Activated CD8-positive, alpha-beta T cell treated with anti-CD3 and anti-CD28 coated beads, Interleukin-2, amount 10 ng/mL, durations not matched to agents 7 days and 5 days (primary cell): ENCODE measurements at regions not wholly inside any gene's neighbourhood (a gene's known extent, or its start where the extent isn't known, plus 50 kb on each side); places are given as distances from the start of the nearest gene placed in this dataset.
A peak's percentile ranks its signal among the peaks of the same experiment; 100 is the strongest.
"Not testable (repeated sequence)": the region's sequence is repeated elsewhere in the genome, so short reads cannot be mapped to it uniquely, and the experiment has no call there.

ENCODE experiments used
- ATAC-seq: fragments of 150-1000 bp; cut with Tn5 transposase; one replicate; pipeline ENCODE4 v1.10.0; 2021; ENCODE audit warnings: moderate library complexity
- CTCF ChIA-PET: fragments of 350-600 bp; sonication (Branson Sonifier 250); formaldehyde crosslinking; loops from one replicate; lab custom pipeline; 2021; ENCODE audit warnings: antibody characterized with exemption; lab: Charles Lee
- POLR2A ChIA-PET: fragments of 350-600 bp; sonication (Branson Sonifier 250); formaldehyde crosslinking; loops from one replicate; lab custom pipeline; 2021; ENCODE audit warnings: antibody characterized with exemption; lab: Charles Lee
- DNase-seq: peaks from one replicate; pipeline ENCODE4 v3.0.0-alpha.2; 2020
- H3K27ac Mint-ChIP-seq: one replicate; pipeline ENCODE4 v1.8.0; 2021; ENCODE audit warnings: mild to moderate bottlenecking, mixed read lengths
- H3K27me3 Mint-ChIP-seq: one replicate; pipeline ENCODE4 v1.8.0; 2021; ENCODE audit warnings: low read depth, mixed read lengths
- H3K36me3 Mint-ChIP-seq: one replicate; pipeline ENCODE4 v1.8.0; 2021; ENCODE audit warnings: low read depth, mixed read lengths
- H3K4me1 Mint-ChIP-seq: one replicate; pipeline ENCODE4 v1.8.0; 2021; ENCODE audit warnings: low read depth, mixed read lengths
- H3K4me3 Mint-ChIP-seq: one replicate; pipeline ENCODE4 v1.8.0; 2021; ENCODE audit warnings: mild to moderate bottlenecking, mixed read lengths
- H3K9me3 Mint-ChIP-seq: one replicate; pipeline ENCODE4 v1.8.0; 2022; ENCODE audit warnings: mixed read lengths; ENCODE audit not compliant: insufficient read depth

- Mint-ChIP-seq H3K27me3 (no peaks in the 10 kb centered on the region), H3K36me3 (no peaks in the 10 kb centered on the region), H3K4me1 (no peaks in the 10 kb centered on the region), H3K27ac (no peak overlapping the region), H3K4me3 (no peak overlapping the region), H3K9me3 (no peaks in the 10 kb centered on the region)
- POLR2A ChIA-PET: no interaction called here
- DNase-seq: no peak
- CTCF ChIA-PET: no interaction called here
- no peak for ATAC-seq
Measured at GRCh38 chrX:63581906-63582305, 203.1 kb downstream of the ARHGEF9 start.

GRCh38 chrX:63581398-63581797 lies 203.6 kb downstream of the ARHGEF9 start:
- H3K4me3 Mint-ChIP-seq: no peak overlapping the region
- no peaks in the 10 kb centered on the region for H3K4me1 Mint-ChIP-seq
- POLR2A ChIA-PET: no interaction called here
- no peak overlapping the region for H3K27ac Mint-ChIP-seq
- H3K27me3 Mint-ChIP-seq: no peaks in the 10 kb centered on the region
- CTCF ChIA-PET: no interaction called here
- no peaks in the 10 kb centered on the region for H3K9me3 Mint-ChIP-seq
- ATAC-seq (no peak), DNase-seq (no peak)
- no peaks in the 10 kb centered on the region for H3K36me3 Mint-ChIP-seq

- H3K4me3 Mint-ChIP-seq: no peak overlapping the region
- no peaks in the 10 kb centered on the region for H3K9me3 Mint-ChIP-seq
- no peak overlapping the region for H3K27ac Mint-ChIP-seq
- no peaks in the 10 kb centered on the region for H3K4me1 Mint-ChIP-seq
- POLR2A ChIA-PET: no interaction called here
- no peaks in the 10 kb centered on the region for H3K27me3 Mint-ChIP-seq
- no peak for DNase-seq
- no peaks in the 10 kb centered on the region for H3K36me3 Mint-ChIP-seq
- no peak for ATAC-seq
- CTCF ChIA-PET: no interaction called here
Measured at GRCh38 chrX:63576533-63576932, 208.5 kb downstream of the ARHGEF9 start.

- H3K9me3 Mint-ChIP-seq, H3K4me3 Mint-ChIP-seq, POLR2A ChIA-PET, H3K4me1 Mint-ChIP-seq, H3K36me3 Mint-ChIP-seq, ATAC-seq, H3K27me3 Mint-ChIP-seq, H3K27ac Mint-ChIP-seq, CTCF ChIA-PET, DNase-seq: not testable (repeated sequence)
Measured at GRCh38 chrX:63575700-63576099, 209.3 kb downstream of the ARHGEF9 start.

- no peak for DNase-seq
- no peaks in the 10 kb centered on the region for H3K36me3 Mint-ChIP-seq
- no peaks in the 10 kb centered on the region for H3K4me1 Mint-ChIP-seq
- H3K27ac Mint-ChIP-seq: no peak overlapping the region
- H3K4me3 Mint-ChIP-seq: no peak overlapping the region
- no peaks in the 10 kb centered on the region for H3K27me3 Mint-ChIP-seq
- no peaks in the 10 kb centered on the region for H3K9me3 Mint-ChIP-seq
- no peak for ATAC-seq
- POLR2A ChIA-PET: no interaction called here
- CTCF ChIA-PET: no interaction called here
Measured at GRCh38 chrX:63566856-63567255, 215.7 kb upstream of the SPIN4 start.

- peak overlapping the region; percentile 97 for H3K4me3 Mint-ChIP-seq
- DNase-seq: no peak
- peaks cover 7% of the 10 kb centered on the region for H3K4me1 Mint-ChIP-seq
- no peak for ATAC-seq
- H3K36me3 Mint-ChIP-seq: peaks cover 10% of the 10 kb centered on the region
- POLR2A ChIA-PET: interaction anchor here (0.9 kb wide), 1 partner anchor 192 kb away, joined by 3 read pairs; no protein-coding TSS in a partner anchor
- H3K9me3 Mint-ChIP-seq: no peaks in the 10 kb centered on the region
- H3K27ac Mint-ChIP-seq: no peak overlapping the region
- no peaks in the 10 kb centered on the region for H3K27me3 Mint-ChIP-seq
- CTCF ChIA-PET: interaction anchor here (1.2 kb wide), 1 partner anchor 125 kb away, joined by 3 read pairs; no protein-coding TSS in a partner anchor
Measured at GRCh38 chrX:63561425-63561824, 210.3 kb upstream of the SPIN4 start.

- Mint-ChIP-seq H3K4me1 (peaks cover 7% of the 10 kb centered on the region), H3K36me3 (peaks cover 10% of the 10 kb centered on the region), H3K9me3 (no peaks in the 10 kb centered on the region), H3K27ac (peak overlapping the region; percentile 87), H3K4me3 (peak overlapping the region; percentile 97), H3K27me3 (no peaks in the 10 kb centered on the region)
- ChIA-PET POLR2A (interaction anchor here (0.9 kb wide), 1 partner anchor 193 kb away, joined by 3 read pairs; no protein-coding TSS in a partner anchor), CTCF (interaction anchor here (0.9 to 1.2 kb wide), 2 partner anchors 126 to 211 kb away, joined by 3 read pairs; no protein-coding TSS in a partner anchor)
- DNase-seq (peak; percentile 69), ATAC-seq (peak; percentile 95)
Measured at GRCh38 chrX:63560601-63561218, 209.6 kb upstream of the SPIN4 start.

GRCh38 chrX:63551856-63552255 lies 200.7 kb upstream of the SPIN4 start:
- H3K36me3 Mint-ChIP-seq: peaks cover 4% of the 10 kb centered on the region
- H3K4me1 Mint-ChIP-seq: no peaks in the 10 kb centered on the region
- no peak overlapping the region for H3K4me3 Mint-ChIP-seq
- ChIA-PET POLR2A (no interaction called here), CTCF (no interaction called here)
- no peak for ATAC-seq
- no peak for DNase-seq
- H3K9me3 Mint-ChIP-seq: no peaks in the 10 kb centered on the region
- no peak overlapping the region for H3K27ac Mint-ChIP-seq
- H3K27me3 Mint-ChIP-seq: no peaks in the 10 kb centered on the region

GRCh38 chrX:63530654-63531053 lies 179.5 kb upstream of the SPIN4 start:
- H3K27me3 Mint-ChIP-seq: no peaks in the 10 kb centered on the region
- POLR2A ChIA-PET: no interaction called here
- H3K36me3 Mint-ChIP-seq: peaks cover 7% of the 10 kb centered on the region
- no peaks in the 10 kb centered on the region for H3K9me3 Mint-ChIP-seq
- H3K4me3 Mint-ChIP-seq: no peak overlapping the region
- no peak for DNase-seq
- ATAC-seq: no peak
- CTCF ChIA-PET: no interaction called here
- H3K4me1 Mint-ChIP-seq: no peaks in the 10 kb centered on the region
- H3K27ac Mint-ChIP-seq: no peak overlapping the region

GRCh38 chrX:63529961-63530360 lies 178.8 kb upstream of the SPIN4 start:
- Mint-ChIP-seq H3K4me3 (no peak overlapping the region), H3K9me3 (no peaks in the 10 kb centered on the region), H3K27me3 (no peaks in the 10 kb centered on the region), H3K36me3 (peaks cover 7% of the 10 kb centered on the region), H3K4me1 (no peaks in the 10 kb centered on the region), H3K27ac (no peak overlapping the region)
- ChIA-PET CTCF (no interaction called here), POLR2A (no interaction called here)
- ATAC-seq (no peak), DNase-seq (no peak)

- ChIA-PET POLR2A (no interaction called here), CTCF (no interaction called here)
- ATAC-seq (no peak), DNase-seq (no peak)
- Mint-ChIP-seq H3K36me3 (peaks cover 7% of the 10 kb centered on the region), H3K4me1 (no peaks in the 10 kb centered on the region), H3K4me3 (no peak overlapping the region), H3K27ac (no peak overlapping the region), H3K9me3 (no peaks in the 10 kb centered on the region), H3K27me3 (no peaks in the 10 kb centered on the region)
Measured at GRCh38 chrX:63526863-63527262, 175.7 kb upstream of the SPIN4 start.

- Mint-ChIP-seq H3K4me3 (no peak overlapping the region), H3K9me3 (no peaks in the 10 kb centered on the region), H3K36me3 (peaks cover 7% of the 10 kb centered on the region), H3K27ac (no peak overlapping the region), H3K27me3 (no peaks in the 10 kb centered on the region), H3K4me1 (no peaks in the 10 kb centered on the region)
- no peak for ATAC-seq
- no peak for DNase-seq
- CTCF ChIA-PET: no interaction called here
- POLR2A ChIA-PET: no interaction called here
Measured at GRCh38 chrX:63525491-63525890, 174.4 kb upstream of the SPIN4 start.

- H3K27ac Mint-ChIP-seq, H3K27me3 Mint-ChIP-seq, H3K4me1 Mint-ChIP-seq, H3K4me3 Mint-ChIP-seq, ATAC-seq, POLR2A ChIA-PET, DNase-seq, CTCF ChIA-PET, H3K9me3 Mint-ChIP-seq, H3K36me3 Mint-ChIP-seq: not testable (repeated sequence)
Measured at GRCh38 chrX:63519368-63519767, 168.2 kb upstream of the SPIN4 start.
